ENCODE measurements at regions not wholly inside any gene's neighbourhood (a gene's known extent, or its start where the extent isn't known, plus 50 kb on each side); places are given as distances from the start of the nearest gene placed in this dataset.

GRCh38 chr15:95375281-95375680 is 955.2 kb upstream of the NR2F2 start:
- FAIRE-seq: no peak
- ChIA-PET POLR2A (no interaction called here), CTCF (ENCODE audit: low intra/inter-chr PET ratio, low total read pairs) (no interaction called here)
- in situ Hi-C loops (cut with HindIII; ENCODE audit: extremely low pct_ligation_motif_present, low pct_unique_long_range_greater_than_20kb): no loop called here
- Histone ChIP-seq H3K4me1 (ENCODE audit: insufficient read depth, low read length) (no peaks in the 10 kb centered on the region), H3K4me3 (replicated peaks in 1 of 3; ENCODE audit: insufficient read depth in 1 of 3, low read depth in 2 of 3, low read length in 3 of 3) (no peak overlapping the region), H4K20me1 (ENCODE audit: insufficient read depth, low read length) (no peaks in the 10 kb centered on the region), H3K36me3 (replicated peaks in 1 of 2; ENCODE audit: control insufficient read depth in 1 of 2, insufficient read depth in 2 of 2, low read length in 2 of 2) (no peaks in the 10 kb centered on the region), H2AFZ (ENCODE audit: low read length) (no peak overlapping the region), H3K4me2 (ENCODE audit: low read depth, low read length) (no peak overlapping the region), H3K79me2 (ENCODE audit: insufficient read depth, low read length) (no peaks in the 10 kb centered on the region), H3K27ac (ENCODE audit: extremely low read length, insufficient read depth, low read length) (no peak overlapping the region), H3K9me3 (ENCODE audit: low read length) (peaks cover 82% of the 10 kb centered on the region), H3K9ac (ENCODE audit: insufficient read depth, low read depth, low read length) (no peak overlapping the region), H3K27me3 (ENCODE audit: control insufficient read depth in 1 of 2, insufficient read depth in 2 of 2, low read length in 2 of 2) (no peaks in the 10 kb centered on the region)
- intact Hi-C loops (cut with micrococcal nuclease; ENCODE audit: unreplicated experiment): no loop called here
- DNase-seq (ENCODE audit: low spot score): no peak
- ATAC-seq: no peak
- WGBS (ENCODE audit: low lambda C conversion rate): 15% methylated on average over 3 of the region's 3 CpGs
- BruUV-seq (replicated peaks): no TSS peak
- no peak for TF ChIP-seq ZBTB46 (CRISPR knock-in tag; IDR thresholded peaks at IDR 0.05; ENCODE audit: borderline replicate concordance)
- no peak for TF ChIP-seq ZNF180 (CRISPR knock-in tag; IDR thresholded peaks at IDR 0.05; ENCODE audit: borderline replicate concordance, low read depth)
- no peak for TF ChIP-seq ZNF646 (CRISPR knock-in tag; IDR thresholded peaks at IDR 0.05)
- TF ChIP-seq THAP9 (CRISPR knock-in tag; IDR thresholded peaks at IDR 0.05; ENCODE audit: borderline replicate concordance): no peak
- no peak for TF ChIP-seq ZNF572 (CRISPR knock-in tag; IDR thresholded peaks at IDR 0.05)
- TF ChIP-seq ZNF138 (CRISPR knock-in tag; IDR thresholded peaks at IDR 0.05; ENCODE audit: low read depth): no peak
- TF ChIP-seq KDM5B (CRISPR knock-in tag; IDR thresholded peaks at IDR 0.05; ENCODE audit: borderline replicate concordance): no peak
- no peak for TF ChIP-seq KLF11 (CRISPR knock-in tag; IDR thresholded peaks at IDR 0.05)
- no peak for TF ChIP-seq CERS6 (CRISPR knock-in tag; IDR thresholded peaks at IDR 0.05)
- TF ChIP-seq SNAI1 (CRISPR knock-in tag; IDR thresholded peaks at IDR 0.05; ENCODE audit: borderline replicate concordance): no peak
- TF ChIP-seq IKZF5 (CRISPR knock-in tag; IDR thresholded peaks at IDR 0.05): no peak
- TF ChIP-seq CEBPG (CRISPR knock-in tag; IDR thresholded peaks at IDR 0.05): no peak
